HG02763 (cell line): ENCODE measurements at regions not wholly inside any gene's neighbourhood (a gene's known extent, or its start where the extent isn't known, plus 50 kb on each side); places are given as distances from the start of the nearest gene placed in this dataset.
"Not testable (repeated sequence)": the region's sequence is repeated elsewhere in the genome, so short reads cannot be mapped to it uniquely, and the experiment has no call there.

Source experiments
- ATAC-seq: cut with Tn5 transposase; IDR thresholded peaks from one replicate; pipeline ENCODE4 v1.9.1; 2021; ENCODE audit warnings: mild to moderate bottlenecking, moderate library complexity; ENCODE audit not compliant: unreplicated experiment

GRCh38 chr5:12668564-12668963 lies 764.3 kb upstream of the CTNND2 start:
- no peak for ATAC-seq

- ATAC-seq, result not testable (repeated sequence)
Measured at GRCh38 chr5:12667818-12668217, 763.6 kb upstream of the CTNND2 start.

GRCh38 chr5:12665772-12666171 lies 761.5 kb upstream of the CTNND2 start:
- not testable (repeated sequence) for ATAC-seq

- ATAC-seq, result no peak
Measured at GRCh38 chr5:12662545-12663314, 758.5 kb upstream of the CTNND2 start.

GRCh38 chr5:12661617-12662370 lies 757.5 kb upstream of the CTNND2 start:
- ATAC-seq, result no peak

- not testable (repeated sequence) for ATAC-seq
Measured at GRCh38 chr5:12660279-12661107, 756.2 kb upstream of the CTNND2 start.

- no peak for ATAC-seq
Measured at GRCh38 chr5:12659686-12660085, 755.4 kb upstream of the CTNND2 start.

GRCh38 chr5:12658871-12659446 lies 754.7 kb upstream of the CTNND2 start:
- no peak for ATAC-seq

- ATAC-seq, result not testable (repeated sequence)
Measured at GRCh38 chr5:12657914-12658474, 753.7 kb upstream of the CTNND2 start.

- no peak for ATAC-seq
Measured at GRCh38 chr5:12655675-12656074, 751.4 kb upstream of the CTNND2 start.

- no peak for ATAC-seq
Measured at GRCh38 chr5:12652201-12652600, 748.0 kb upstream of the CTNND2 start.

GRCh38 chr5:12648558-12648957 lies 744.3 kb upstream of the CTNND2 start:
- ATAC-seq, result no peak

GRCh38 chr5:12647613-12648012 lies 743.4 kb upstream of the CTNND2 start:
- no peak for ATAC-seq

- no peak for ATAC-seq
Measured at GRCh38 chr5:12645582-12645981, 741.3 kb upstream of the CTNND2 start.

- no peak for ATAC-seq
Measured at GRCh38 chr5:12636209-12636608, 732.0 kb upstream of the CTNND2 start.

- ATAC-seq, result no peak
Measured at GRCh38 chr5:12626556-12626955, 722.3 kb upstream of the CTNND2 start.

- ATAC-seq, result no peak
Measured at GRCh38 chr5:12625667-12626263, 721.5 kb upstream of the CTNND2 start.

- ATAC-seq, result no peak
Measured at GRCh38 chr5:12624776-12625560, 720.7 kb upstream of the CTNND2 start.

- ATAC-seq, result no peak
Measured at GRCh38 chr5:12623408-12623807, 719.2 kb upstream of the CTNND2 start.
